ENCODE measurements at regions not wholly inside any gene's neighbourhood (a gene's known extent, or its start where the extent isn't known, plus 50 kb on each side); places are given as distances from the start of the nearest gene placed in this dataset.

DNA sequence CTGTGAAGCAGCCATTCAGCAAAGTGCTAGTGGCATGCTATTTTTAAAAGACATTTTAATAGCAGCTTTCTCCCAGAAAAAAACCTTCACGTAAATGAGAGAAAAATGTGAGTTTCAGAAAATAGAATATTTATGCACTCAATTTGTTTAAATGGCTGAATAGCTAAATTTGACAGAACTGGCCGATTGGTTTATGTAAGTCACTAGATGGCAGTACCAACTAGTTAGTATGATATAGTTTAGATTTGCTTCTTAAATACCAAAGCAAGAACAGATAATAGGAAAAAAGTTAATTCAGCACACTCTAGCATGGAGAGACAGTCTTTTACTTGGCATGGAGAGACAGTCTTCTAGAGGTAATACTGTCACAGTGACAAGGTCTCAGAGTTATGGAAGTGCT lies 250.1 kb downstream of the SNCA start:
- no TSS peak for BruUV-seq (replicated peaks)
- H3K4me3 ChIP-seq (replicated peaks in 1 of 3; ENCODE audit: insufficient read depth in 1 of 3, low read depth in 1 of 3, low read length in 3 of 3), result no peak overlapping the region
- POLR2A ChIA-PET, result no interaction called here
- no peaks in the 10 kb centered on the region for H3K79me2 ChIP-seq (ENCODE audit: control insufficient read depth, insufficient read depth, low read length)
- dilution Hi-C loops (cut with MboI; ENCODE audit: extremely low pct_ligation_motif_present, low sequenced_read_pairs), result no loop called here
- H3K9me3 ChIP-seq (replicated peaks; ENCODE audit: control insufficient read depth, insufficient read depth, low read length), result no peaks in the 10 kb centered on the region
- no peak overlapping the region for H3K4me2 ChIP-seq (ENCODE audit: insufficient read depth, low read length)
- H2AFZ ChIP-seq (ENCODE audit: low read depth, low read length), result no peak overlapping the region
- no peaks in the 10 kb centered on the region for H3K36me3 ChIP-seq (ENCODE audit: control insufficient read depth in 2 of 2, extremely low read depth in 1 of 2, insufficient read depth in 2 of 2, low read length in 2 of 2)
- no peak overlapping the region for H3K9ac ChIP-seq (replicated peaks; ENCODE audit: extremely low read depth, insufficient read depth, low read length)
- H4K20me1 ChIP-seq (replicated peaks; ENCODE audit: control insufficient read depth, extremely low read depth, insufficient read depth, low read length), result no peaks in the 10 kb centered on the region
- no peak for TF ChIP-seq JUN (IDR thresholded peaks at IDR 0.05; ENCODE audit: borderline replicate concordance, insufficient read depth, insufficient read length, low read depth)
- no peak for TF ChIP-seq EZH2 (IDR thresholded peaks at IDR 0.05; ENCODE audit: borderline replicate concordance, low read depth, low read length, severe bottlenecking)
- TF ChIP-seq POLR2AphosphoS5 (IDR thresholded peaks at IDR 0.05; ENCODE audit: insufficient read depth, low read depth, low read length), result no peak
- no peak for TF ChIP-seq POLR2A (IDR thresholded peaks at IDR 0.05; ENCODE audit: low read depth, low read length)
- TF ChIP-seq, protein P1, sequence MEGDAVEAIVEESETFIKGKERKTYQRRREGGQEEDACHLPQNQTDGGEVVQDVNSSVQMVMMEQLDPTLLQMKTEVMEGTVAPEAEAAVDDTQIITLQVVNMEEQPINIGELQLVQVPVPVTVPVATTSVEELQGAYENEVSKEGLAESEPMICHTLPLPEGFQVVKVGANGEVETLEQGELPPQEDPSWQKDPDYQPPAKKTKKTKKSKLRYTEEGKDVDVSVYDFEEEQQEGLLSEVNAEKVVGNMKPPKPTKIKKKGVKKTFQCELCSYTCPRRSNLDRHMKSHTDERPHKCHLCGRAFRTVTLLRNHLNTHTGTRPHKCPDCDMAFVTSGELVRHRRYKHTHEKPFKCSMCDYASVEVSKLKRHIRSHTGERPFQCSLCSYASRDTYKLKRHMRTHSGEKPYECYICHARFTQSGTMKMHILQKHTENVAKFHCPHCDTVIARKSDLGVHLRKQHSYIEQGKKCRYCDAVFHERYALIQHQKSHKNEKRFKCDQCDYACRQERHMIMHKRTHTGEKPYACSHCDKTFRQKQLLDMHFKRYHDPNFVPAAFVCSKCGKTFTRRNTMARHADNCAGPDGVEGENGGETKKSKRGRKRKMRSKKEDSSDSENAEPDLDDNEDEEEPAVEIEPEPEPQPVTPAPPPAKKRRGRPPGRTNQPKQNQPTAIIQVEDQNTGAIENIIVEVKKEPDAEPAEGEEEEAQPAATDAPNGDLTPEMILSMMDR (IDR thresholded peaks at IDR 0.05; ENCODE audit: extremely low read depth in 1 of 2, insufficient read depth in 1 of 2, low read depth in 1 of 2, low read length in 2 of 2), result no peak
- no peak for TF ChIP-seq MYC (IDR thresholded peaks at IDR 0.05; ENCODE audit: low read depth, low read length)
- TF ChIP-seq, protein P2, sequence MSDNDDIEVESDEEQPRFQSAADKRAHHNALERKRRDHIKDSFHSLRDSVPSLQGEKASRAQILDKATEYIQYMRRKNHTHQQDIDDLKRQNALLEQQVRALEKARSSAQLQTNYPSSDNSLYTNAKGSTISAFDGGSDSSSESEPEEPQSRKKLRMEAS (IDR thresholded peaks at IDR 0.05; ENCODE audit: insufficient read depth, insufficient read length), result no peak
- no peak for TF ChIP-seq GATA2 (IDR thresholded peaks at IDR 0.05; ENCODE audit: insufficient read depth, insufficient read length, low read depth, low read length)
- TF ChIP-seq FOS (IDR thresholded peaks at IDR 0.05; ENCODE audit: borderline replicate concordance, insufficient read depth, low read length), result no peak
- peak; percentile 45 for DNase-seq (ENCODE audit: low read depth, low spot score)
- intact Hi-C loops (cut with micrococcal nuclease), result loop anchor here (5.0 kb wide), 1 partner anchor 100 kb away; no protein-coding TSS in a partner anchor
- H3K9me1 ChIP-seq (replicated peaks; ENCODE audit: control insufficient read depth, extremely low read depth, insufficient read depth, low read length), result no peaks in the 10 kb centered on the region
- CTCF ChIA-PET, result interaction anchor here (0.6 to 1.6 kb wide), 12 partner anchors 8 to 707 kb away, joined by 3 to 14 read pairs (median 4); partner anchors contain the start of gene MMRN1
- peak; percentile 12 for FAIRE-seq
- no peaks in the 10 kb centered on the region for H3K27me3 ChIP-seq (ENCODE audit: control insufficient read depth in 2 of 2, insufficient read depth in 2 of 2, low read length in 2 of 2)
- no peaks in the 10 kb centered on the region for H3K4me1 ChIP-seq (ENCODE audit: control insufficient read depth, extremely low read depth, insufficient read depth, low read length)
- H3K27ac ChIP-seq (ENCODE audit: insufficient read depth, low read depth, low read length), result no peak overlapping the region
